COLO668 (cell line): ENCODE measurements at regions not wholly inside any gene's neighbourhood (a gene's known extent, or its start where the extent isn't known, plus 50 kb on each side); places are given as distances from the start of the nearest gene placed in this dataset.
"Not testable (repeated sequence)": the region's sequence is repeated elsewhere in the genome, so short reads cannot be mapped to it uniquely, and the experiment has no call there.

Experiments used
- DNase-seq: peaks from one replicate; lab custom pipeline; 2025; ENCODE audit not compliant: unreplicated experiment; lab: John Stamatoyannopoulos, UW

DNA sequence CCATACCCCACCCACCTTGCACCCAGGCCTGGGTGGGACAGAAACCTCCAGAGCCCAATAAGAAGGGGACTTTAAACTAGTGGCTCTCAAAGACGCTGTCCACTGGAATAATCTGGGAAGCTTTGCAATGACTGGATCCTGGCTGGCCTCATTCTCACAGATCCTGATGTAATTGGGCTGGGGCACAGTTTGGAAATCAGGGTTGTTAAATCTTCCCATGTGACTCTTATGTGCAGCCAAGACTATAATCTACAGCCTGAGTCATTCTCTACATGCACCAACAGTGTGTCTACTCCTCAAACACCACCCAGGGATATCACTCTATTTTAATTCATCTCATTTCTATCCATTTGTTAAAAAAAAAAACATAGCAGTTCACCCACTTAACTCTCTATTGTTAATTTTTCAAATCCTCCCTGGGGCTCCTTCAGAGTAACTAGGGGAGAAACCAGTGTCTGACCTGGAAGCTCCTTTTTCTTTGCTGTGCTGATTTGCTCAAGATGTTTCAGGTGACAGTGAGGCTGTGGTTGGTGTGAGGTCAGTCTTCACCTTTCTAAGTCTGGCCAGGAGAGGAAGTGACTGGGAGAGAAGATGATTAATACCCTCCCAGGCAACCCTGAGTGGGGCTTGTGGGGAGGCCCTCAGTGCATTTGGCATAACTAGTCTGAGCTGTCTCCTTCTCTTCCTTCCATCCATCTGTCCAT lies 211.6 kb upstream of the SFSWAP start:
- DNase-seq = no peak

DNA sequence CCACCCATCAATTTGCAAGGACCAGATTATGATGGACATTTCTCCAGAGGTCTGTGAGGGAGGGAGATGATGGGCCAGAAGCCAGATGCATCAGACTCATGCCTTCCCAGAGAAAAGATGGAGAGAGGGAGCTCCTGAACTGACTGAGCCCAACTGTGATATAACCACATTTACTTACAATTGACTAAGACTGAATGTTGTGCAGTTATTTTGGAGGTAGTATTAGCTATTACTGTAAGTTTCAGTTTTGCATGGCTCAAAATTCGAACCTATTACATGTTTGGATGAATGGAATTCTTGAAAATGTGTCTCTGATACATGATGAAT lies 211.1 kb upstream of the SFSWAP start:
- DNase-seq = no peak

DNA sequence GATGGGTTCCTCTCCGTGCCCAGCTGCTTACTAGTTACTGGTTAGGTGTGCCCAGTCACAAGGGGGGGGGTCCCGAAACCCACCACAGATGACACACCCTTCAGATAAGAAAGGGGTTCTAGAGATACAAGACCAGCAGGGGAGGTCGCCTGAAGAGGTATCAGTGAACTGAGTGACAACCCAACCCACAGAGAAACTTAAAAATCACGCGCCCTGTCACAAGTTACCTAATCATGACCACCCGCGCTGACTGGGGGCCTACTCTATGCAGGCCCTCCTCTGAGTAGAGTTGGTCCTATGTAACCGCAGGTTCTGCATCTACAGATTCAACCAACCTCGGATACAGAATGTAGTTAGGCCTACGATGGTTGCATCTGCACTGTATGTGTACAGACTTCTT lies 210.3 kb upstream of the SFSWAP start:
- DNase-seq = no peak

DNA sequence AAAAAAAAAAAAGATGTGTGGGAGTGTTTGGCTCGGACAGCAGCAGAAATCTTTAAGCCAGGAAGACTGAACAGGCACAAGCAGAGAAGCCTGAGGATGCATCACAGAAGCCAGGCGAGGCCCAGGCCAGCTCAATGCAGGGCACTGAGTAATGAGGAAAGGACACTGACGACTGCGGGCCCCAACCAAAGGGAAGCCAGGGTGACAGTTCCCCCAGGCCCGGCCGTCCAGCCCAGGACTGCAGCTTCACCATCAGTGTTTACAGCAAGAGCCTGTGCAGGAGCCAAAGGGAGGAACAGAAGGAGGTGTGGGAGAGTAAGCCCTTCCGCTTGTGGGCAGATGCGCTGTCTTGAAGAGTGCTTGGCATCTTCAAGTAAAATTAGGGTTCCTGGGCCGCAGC lies 205.3 kb upstream of the SFSWAP start:
- DNase-seq = no peak

DNA sequence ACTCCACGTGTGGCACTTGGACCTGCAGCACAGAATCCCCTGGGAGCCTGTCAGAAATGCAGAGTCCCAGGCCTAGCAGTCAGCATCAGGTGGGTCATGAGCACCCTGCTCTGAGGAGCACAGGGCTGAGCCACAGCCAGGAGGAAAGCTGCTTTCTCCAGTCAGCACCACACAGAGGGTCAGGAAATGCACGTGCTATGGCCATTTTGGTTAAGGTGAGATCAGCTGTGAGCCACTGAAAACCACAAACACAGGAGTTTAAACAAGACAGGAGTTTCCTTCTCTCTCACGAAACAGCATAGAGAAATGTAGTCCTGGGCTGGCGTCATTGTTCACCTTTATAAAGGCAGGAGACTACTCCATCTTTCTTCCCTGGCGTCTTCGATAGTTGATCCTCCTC lies 204.5 kb upstream of the SFSWAP start:
- no peak for DNase-seq

DNA sequence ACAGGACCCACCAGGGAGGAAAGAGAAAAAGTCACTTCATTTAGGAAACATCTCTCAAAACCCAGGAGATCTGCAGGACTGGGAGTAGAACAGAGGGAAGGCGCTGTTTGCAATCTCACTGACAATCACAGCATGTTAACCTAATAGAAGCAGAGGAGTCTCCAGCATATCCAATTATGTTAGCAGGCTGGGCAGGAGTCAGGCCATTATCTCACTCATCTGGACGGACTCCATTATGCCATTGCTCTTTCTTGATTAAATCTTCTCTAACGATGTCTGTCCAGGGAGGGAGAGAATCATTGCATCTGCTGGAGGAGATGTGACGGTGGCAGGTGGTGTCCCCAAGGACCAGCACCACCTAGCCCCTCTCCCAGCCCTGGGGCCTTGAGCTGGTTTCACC lies 203.8 kb upstream of the SFSWAP start:
- DNase-seq = no peak

DNA sequence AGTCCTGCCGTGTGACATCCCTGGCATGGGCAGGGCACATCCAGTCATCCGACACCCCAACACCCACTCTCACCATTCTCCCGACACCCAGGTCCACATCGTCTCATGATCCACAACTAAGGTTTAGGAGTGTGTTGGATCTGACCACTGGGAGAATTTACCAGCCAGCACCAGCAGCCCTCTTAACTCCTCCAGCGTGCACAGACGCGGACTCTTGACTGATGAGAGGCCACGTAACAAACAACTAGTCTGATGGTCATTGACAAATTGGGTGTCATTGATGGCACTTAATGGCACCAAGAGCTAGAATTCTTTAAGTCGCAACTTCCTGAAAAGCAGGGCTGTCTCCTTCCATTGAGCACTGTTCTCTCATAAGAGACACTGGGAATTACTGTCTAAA lies 203.0 kb upstream of the SFSWAP start:
- no peak for DNase-seq

DNA sequence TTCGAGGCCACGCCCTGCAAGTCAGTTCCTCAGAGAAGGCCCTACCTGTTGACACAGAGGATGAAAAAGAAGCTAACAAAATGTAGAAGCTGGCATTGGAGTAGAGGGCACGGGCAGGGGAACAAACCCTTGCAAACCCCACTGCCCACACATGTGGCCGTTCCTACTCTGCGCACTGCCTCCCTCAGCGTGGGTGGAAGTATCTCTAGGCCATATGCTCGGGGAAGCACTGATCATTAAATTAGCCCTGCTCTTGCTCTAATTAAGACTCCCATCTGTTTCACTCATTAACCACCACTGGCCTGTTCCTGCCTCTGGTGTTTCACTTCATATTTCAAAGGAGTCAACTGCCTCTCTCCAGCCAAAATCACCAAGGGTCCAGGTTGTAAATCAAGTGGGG lies 201.2 kb upstream of the SFSWAP start:
- DNase-seq = no peak

DNA sequence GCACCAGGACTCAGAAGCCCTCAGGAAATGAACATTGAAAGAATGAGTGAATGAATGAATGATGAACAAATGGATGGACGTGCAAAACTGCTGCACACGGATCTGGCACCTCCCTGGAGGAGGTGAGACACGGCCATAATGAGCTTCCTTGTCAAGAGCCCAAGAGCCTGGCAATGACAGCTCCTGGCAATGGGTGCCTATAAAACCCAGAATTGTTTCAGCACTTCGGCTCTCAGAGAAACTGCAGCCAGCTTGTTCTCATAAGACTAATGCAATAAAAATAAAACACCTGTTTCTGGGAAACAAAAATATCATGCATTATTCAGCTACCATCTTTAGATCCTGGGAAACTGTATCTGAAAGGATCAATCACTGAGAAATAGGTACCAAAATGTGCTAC lies 200.5 kb upstream of the SFSWAP start:
- no peak for DNase-seq

DNA sequence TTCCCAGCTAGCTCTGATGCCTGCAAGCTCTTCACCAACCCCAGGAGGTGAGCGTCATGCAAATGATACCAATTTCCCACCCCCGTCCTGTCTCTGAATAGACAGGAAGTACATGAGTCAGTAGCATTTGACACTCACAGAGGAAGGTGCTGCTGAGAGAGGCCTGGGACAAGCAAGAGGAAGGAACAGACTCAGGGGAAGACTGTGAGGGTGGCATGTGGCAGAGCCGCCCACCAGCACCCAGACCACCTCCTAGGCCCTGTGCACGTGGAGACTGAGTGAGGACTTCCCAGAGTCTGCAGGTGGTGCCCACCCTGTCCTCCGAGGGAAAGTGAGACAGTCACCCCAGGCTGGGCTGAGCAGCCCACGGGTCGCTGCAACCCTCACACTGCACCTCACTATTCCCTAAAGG lies 199.5 kb upstream of the SFSWAP start:
- DNase-seq = no peak

DNA sequence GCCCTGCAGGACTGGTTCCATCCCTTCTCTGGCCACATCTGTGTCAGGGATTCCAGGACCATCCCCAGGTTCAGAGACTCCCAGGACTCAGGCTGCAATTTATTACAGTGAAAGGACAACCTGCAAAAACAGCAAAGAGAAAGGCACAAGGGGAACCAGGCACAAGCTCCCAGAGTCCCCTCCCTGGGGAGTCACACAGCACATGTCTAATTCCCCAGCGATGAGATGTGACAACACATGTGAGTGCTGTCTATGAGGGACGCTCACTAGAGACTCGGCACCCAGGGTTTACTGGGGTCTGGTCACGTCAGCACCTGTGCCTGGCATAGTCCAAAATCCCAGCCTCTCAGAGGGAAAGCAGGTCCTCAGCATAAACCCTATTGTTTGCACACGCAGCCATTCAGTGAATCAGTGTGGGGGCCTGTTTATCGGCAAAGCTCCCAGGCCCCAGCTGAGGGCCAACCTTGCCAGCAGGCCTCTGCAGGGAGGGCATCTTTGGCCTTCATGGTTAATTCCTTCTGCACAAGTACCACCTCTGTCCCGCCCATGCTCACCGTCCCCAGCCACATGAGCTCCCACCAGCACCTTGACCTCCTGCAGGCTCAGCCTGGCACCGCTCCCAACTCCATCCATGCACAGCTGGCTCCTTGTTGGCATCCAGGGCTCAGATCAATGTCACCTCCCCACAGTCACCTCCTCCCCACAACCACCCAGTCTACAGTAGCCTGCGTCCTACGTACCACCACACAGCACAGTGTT lies 198.9 kb upstream of the SFSWAP start:
- DNase-seq = no peak

DNA sequence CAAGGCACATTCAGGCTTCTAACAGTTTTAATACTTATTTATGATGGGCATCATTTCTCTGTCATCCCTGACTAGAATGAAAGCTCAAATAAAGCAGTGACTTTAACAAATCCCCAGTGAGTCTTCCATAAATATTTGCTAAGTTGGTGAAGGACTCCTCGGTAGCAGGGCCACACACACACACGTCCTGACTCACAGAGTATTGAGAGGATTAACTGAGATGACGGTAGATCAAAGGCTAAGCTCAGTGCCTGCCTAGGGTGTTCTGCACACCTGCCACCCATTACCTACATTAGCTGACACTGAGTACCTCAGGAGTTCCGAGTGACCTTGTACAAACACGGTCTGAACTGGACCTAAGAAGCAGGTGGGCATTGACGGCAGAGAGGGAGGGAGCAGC lies 197.3 kb upstream of the SFSWAP start:
- no peak for DNase-seq

DNA sequence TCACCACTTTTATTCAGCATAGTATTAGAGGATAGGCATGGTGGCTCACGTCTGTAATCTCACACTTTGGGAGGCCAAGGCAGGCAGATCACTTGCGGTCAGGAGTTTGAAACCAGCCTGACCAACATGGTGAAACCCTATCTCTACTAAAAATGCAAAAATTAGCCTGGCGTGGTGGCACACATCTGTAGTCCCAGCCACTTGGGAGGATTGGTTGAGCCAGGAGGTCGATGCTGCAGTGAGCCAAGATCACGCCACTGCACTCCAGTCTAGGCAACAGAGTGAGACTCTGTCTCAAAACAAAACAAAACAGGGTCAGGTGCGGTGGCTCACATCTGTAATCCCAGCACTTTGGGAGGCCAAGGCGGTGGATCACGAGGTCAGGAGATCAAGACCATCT lies 190.3 kb upstream of the SFSWAP start:
- DNase-seq = not testable (repeated sequence)

DNA sequence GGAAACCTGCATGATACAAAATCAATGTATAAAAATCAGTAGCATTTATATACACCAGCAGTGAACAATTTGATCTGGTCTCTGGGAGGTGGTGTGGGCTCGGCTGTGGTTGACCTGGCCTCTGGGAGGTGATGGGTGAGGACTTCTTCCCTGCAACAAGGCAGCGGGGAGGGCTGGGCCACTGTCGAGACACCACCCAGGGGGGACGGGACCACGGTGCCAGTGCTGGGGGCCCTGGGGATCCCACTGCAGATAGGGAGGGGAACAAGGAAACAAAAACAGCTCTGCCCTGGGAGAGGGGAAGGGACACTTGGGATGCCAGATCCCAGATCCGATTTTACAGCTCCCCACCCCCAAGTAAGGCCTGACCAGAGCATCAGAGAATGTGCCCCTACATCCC lies 189.6 kb upstream of the SFSWAP start:
- DNase-seq = no peak

DNA sequence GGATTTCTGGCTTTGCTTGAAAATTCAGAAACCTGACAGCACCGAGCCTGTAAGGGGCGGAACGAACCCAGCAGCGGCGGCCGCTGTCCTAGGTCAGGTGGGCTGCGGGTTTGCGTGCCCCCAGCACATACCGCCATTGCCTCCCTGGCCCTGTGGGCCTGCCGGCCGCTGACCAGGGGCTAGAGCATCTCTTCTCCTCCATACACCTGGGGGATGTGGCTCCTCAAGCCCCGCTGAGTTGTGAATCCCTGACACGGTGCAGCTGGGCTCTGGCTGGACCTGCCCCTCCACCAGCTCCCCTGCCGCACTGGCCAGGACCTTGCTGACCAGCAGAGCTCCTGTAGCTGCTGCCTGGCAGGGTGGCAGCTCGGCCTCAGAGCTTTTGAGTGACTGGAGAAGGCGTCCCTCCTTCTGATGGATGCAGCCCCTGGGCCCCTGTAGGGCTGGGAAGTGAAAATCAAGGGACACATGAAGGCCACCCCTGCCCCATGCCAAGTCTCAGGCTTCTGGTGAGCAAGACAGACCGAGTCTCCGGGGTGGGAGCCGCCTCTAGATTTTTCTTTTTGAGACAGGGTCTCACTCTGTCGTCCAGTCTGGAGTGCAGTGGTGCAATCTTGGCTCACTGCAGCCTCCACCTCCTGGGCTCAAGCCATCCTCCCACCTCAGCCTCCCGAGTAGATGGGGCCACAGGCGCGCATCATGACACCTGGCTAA lies 184.9 kb upstream of the SFSWAP start:
- DNase-seq = no peak

DNA sequence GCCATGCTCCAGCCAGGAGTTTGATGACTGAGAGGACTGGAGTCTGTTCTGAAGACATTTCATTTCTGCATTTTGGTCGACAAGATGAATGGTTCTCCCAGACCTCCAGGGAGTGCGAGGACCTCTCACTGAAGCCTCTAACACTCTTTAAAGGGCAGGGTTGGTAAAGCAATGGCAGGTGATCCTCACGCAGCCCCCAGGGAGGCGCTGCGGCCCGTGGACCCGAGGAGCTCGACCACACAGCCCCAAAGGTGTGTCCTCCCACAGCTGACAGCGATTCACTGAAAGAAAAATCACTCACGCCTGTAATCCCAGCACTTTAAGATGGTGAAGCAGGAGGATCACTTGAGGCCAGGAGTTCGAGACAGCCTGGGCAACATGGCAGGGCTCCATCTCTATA lies 183.8 kb upstream of the SFSWAP start:
- no peak for DNase-seq

DNA sequence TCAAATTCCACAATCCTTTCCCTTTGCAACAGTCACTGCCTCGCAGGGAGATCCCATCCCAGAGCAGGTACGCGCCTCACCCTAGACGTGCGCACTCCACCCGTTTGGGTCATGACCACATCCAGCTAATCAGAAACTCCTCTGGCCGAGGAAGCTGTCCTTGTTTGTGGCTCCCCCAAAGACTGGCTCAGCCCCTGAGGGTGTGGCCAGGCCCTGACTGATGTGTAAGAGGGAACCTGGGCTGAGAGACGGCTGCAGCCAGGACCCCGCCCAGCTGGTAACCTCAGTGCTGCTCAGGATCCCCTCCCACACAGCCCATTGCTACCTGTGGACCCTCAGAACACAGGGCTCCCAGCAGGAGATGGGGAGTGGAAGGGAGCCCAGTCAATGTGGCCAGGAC lies 183.2 kb upstream of the SFSWAP start:
- no peak for DNase-seq

DNA sequence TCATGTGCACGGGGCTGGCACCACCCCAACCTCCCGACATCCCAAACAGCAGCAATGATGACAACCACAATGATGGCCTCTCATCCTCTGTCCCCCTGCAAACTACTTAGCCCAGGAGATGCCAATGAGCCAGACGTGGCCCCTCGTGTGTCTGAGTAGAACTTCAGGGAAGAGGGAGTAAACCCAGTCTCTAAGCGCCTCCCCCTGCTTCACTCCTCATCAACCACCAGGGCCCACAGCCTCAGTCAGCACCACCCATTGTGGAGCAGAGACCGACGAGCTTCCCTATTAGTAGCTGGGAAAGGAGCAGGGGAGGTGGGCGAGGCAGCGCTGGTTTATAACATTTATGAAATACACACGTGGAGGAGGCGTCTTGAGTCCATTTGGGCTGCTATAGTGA lies 182.7 kb upstream of the SFSWAP start:
- DNase-seq = no peak

DNA sequence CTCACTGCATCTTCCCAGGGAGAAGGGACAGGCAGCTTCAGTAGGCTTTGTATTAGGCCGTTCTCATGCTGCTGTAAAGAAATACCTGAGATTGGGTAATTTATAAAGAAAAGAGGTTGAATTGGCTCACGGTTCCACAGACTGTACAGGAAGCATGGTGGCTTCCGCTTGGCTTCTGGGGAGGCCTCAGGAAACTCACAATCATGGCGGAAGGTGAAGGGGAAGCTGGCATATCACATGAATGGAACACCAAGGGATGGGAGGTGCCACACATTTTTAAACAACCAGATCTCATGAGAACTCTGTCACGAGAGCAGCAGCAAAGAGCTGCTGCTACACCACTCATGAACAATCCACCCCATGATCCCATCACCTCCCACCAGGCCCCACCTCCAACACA lies 182.2 kb upstream of the SFSWAP start:
- DNase-seq = no peak

DNA sequence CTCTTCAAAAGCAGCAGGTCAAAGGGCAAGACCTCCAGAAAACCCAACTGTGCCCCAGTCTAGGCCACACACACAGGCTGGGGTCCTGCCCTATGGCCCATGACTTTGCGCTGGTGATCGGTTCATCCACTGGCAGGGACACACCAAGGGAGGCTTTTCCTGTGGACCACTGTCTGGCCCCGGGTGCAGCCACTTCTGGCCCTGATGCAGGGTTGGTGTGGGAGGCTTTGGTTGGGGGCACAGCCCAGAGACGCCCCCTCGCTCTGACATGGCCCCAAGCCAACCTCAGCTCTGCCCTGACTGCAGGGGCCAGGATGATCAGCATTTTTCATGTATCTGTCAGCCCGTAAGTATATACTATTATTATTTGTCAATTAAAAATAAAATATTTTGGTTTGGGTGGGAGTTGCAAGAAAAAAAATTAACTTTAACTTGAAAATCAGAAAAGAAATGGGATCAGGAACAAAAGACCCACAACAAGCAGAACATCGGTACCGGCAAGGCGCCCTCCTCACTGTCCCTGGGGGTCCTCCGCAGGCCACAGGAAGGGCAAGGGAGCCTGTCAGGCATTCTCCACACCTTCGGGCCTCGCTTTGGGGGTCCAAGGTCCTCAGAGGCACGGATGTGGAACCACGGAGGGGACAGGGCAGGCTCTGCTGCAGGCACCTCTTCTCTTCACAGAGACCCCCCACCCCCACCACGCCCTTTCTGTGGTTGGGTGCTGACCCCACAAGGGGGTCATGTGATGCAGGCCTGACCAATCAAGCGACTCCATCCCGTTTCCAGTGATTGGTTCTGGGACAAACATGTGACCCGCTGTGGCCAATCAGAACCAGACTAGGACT lies 181.5 kb upstream of the SFSWAP start:
- DNase-seq = no peak

DNA sequence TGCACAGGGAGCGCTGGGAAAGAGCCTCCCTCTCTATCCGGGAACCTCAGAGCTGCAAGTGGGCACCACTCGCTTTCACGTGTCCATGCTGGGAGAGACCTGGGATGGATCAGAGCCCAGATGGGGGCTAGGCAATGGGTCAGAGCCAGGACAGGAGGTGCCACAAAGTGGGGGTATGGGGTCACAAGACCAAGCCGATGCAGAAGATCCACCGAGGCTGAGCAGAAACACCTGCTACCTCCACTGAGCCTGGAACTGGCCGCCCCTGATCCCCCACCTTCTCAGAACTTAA lies 180.9 kb upstream of the SFSWAP start:
- no peak for DNase-seq

DNA sequence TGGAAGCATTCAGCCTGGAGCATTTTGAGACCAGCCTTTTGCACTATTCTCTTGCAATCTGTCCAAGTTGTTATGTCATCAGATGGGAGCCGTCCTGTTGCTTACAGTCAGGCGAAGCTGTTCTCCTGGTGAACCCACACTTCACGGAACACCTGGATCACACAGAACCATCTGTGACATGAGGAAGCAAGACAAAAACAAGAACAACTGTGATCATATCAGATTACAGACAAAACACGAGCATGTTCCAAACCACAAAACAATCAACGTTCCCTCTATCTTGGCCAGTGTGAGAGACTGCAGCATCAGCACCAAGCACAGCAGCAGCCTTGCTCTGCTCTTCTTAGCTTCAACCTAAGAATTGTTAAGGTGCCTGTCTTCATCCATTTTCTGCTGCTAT lies 180.5 kb upstream of the SFSWAP start:
- DNase-seq = no peak
